Mesendoderm (in vitro differentiated cells): ENCODE measurements at regions not wholly inside any gene's neighbourhood (a gene's known extent, or its start where the extent isn't known, plus 50 kb on each side); places are given as distances from the start of the nearest gene placed in this dataset.

Source experiments
- DNase-seq: peaks from one replicate; pipeline ENCODE4 v3.0.0; 2013
- H2AK5ac ChIP-seq: 2 replicates; pipeline ENCODE4 v1.6.1; 2013; ENCODE audit warnings: low read length, inconsistent platforms
- H2BK120ac ChIP-seq: 2 replicates; pipeline ENCODE4 v1.6.1; 2013; ENCODE audit warnings: low read depth, mild to moderate bottlenecking, low read length, moderate library complexity, mixed read lengths
- H2BK15ac ChIP-seq: replicated peaks from 2 replicates; pipeline ENCODE4 v1.6.1; 2013; ENCODE audit warnings: low read depth, mild to moderate bottlenecking, moderate library complexity
- H2BK5ac ChIP-seq: 2 replicates; pipeline ENCODE4 v1.6.1; 2013; ENCODE audit warnings: low read length, inconsistent platforms
- H3K18ac ChIP-seq: 2 replicates; pipeline ENCODE4 v1.6.1; 2013; ENCODE audit warnings: mild to moderate bottlenecking, low read length, mixed read lengths
- H3K23ac ChIP-seq: one replicate; pipeline ENCODE4 v1.6.1; 2013; ENCODE audit warnings: low read length
- H3K27ac ChIP-seq: 2 replicates; pipeline ENCODE4 v1.5.1; 2013; ENCODE audit warnings: low read depth, mild to moderate bottlenecking, inconsistent platforms, low read length, moderate library complexity
- H3K27me3 ChIP-seq: 2 replicates; pipeline ENCODE4 v1.6.1; 2013; ENCODE audit warnings: low read length, control low read depth, mild to moderate bottlenecking, inconsistent platforms; ENCODE audit not compliant: insufficient read depth, poor library complexity
- H3K36me3 ChIP-seq: 2 replicates; pipeline ENCODE4 v1.6.1; 2013; ENCODE audit warnings: low read length, inconsistent platforms; ENCODE audit not compliant: control insufficient read depth, insufficient read depth
- H3K4ac ChIP-seq: one replicate; pipeline ENCODE4 v1.6.1; 2013; ENCODE audit warnings: low read depth, mild to moderate bottlenecking, low read length, moderate library complexity
- H3K4me1 ChIP-seq: 2 replicates; pipeline ENCODE4 v1.6.1; 2013; ENCODE audit warnings: low read depth, low read length, inconsistent platforms; ENCODE audit not compliant: control insufficient read depth
- H3K4me2 ChIP-seq: 2 replicates; pipeline ENCODE4 v1.6.1; 2013; ENCODE audit warnings: low read length
- H3K4me3 ChIP-seq: 2 replicates; pipeline ENCODE4 v1.5.1; 2013; ENCODE audit warnings: mild to moderate bottlenecking, low read length
- H3K56ac ChIP-seq: one replicate; pipeline ENCODE4 v1.6.1; 2013; ENCODE audit warnings: low read length
- H3K79me1 ChIP-seq: 2 replicates; pipeline ENCODE4 v1.6.1; 2013; ENCODE audit warnings: low read length, inconsistent platforms
- H3K79me2 ChIP-seq: 2 replicates; pipeline ENCODE4 v1.6.1; 2013; ENCODE audit warnings: mild to moderate bottlenecking, low read length; ENCODE audit not compliant: control insufficient read depth, insufficient read depth
- H3K9ac ChIP-seq: 2 replicates; pipeline ENCODE4 v1.6.1; 2013; ENCODE audit warnings: low read length, inconsistent platforms
- H4K5ac ChIP-seq: one replicate; pipeline ENCODE4 v1.6.1; 2013; ENCODE audit warnings: low read length
- H4K8ac ChIP-seq: one replicate; pipeline ENCODE4 v1.6.1; 2013; ENCODE audit warnings: low read depth, mild to moderate bottlenecking, control low read depth, low read length, moderate library complexity
- WGBS: extraction: QIAGEN DNeasy Blood & Tissue Kit; methylation state at CpG from one replicate; pipeline ENCODE4 v1.1.7; 2013; ENCODE audit warnings: low lambda C conversion rate, missing lambda C conversion rate; ENCODE audit not compliant: insufficient coverage; ENCODE audit errors: extremely low coverage; 5-methylcytosine and 5-hydroxymethylcytosine counted together

GRCh38 chr2:45072064-45072861 is 63.0 kb upstream of the SIX2 start:
- WGBS = no CpG with 5 or more reads among the region's 9 CpGs
- DNase-seq = no peak
- no peaks in the 10 kb centered on the region for H3K79me2 ChIP-seq

GRCh38 chr2:45070113-45070652 is 60.9 kb upstream of the SIX2 start:
- Histone ChIP-seq H3K27me3 (no peaks in the 10 kb centered on the region), H3K27ac (no peak overlapping the region), H3K79me2 (no peaks in the 10 kb centered on the region), H4K5ac (no peak overlapping the region), H3K4me3 (no peak overlapping the region), H2BK120ac (no peak overlapping the region), H3K56ac (no peak overlapping the region), H3K79me1 (no peaks in the 10 kb centered on the region), H2BK5ac (no peak overlapping the region), H2BK15ac (no peak overlapping the region), H3K4ac (no peak overlapping the region), H3K4me2 (no peak overlapping the region), H3K18ac (no peak overlapping the region), H4K8ac (no peak overlapping the region), H2AK5ac (no peak overlapping the region), H3K9ac (no peak overlapping the region), H3K36me3 (no peaks in the 10 kb centered on the region), H3K23ac (no peak overlapping the region), H3K4me1 (no peaks in the 10 kb centered on the region)
- no CpG with 5 or more reads among the region's 9 CpGs for WGBS
- DNase-seq = no peak

More at GRCh38 chr2:45072064-45072861, 63.0 kb upstream of the SIX2 start:
- no peak overlapping the region for H3K23ac ChIP-seq
- H3K36me3 ChIP-seq = no peaks in the 10 kb centered on the region
- no peak overlapping the region for H3K27ac ChIP-seq
- no peak overlapping the region for H3K4me3 ChIP-seq
- no peaks in the 10 kb centered on the region for H3K27me3 ChIP-seq
- no peak overlapping the region for H3K18ac ChIP-seq
- no peak overlapping the region for H3K56ac ChIP-seq
- no peak overlapping the region for H3K9ac ChIP-seq
- no peaks in the 10 kb centered on the region for H3K79me1 ChIP-seq
- H4K8ac ChIP-seq = no peak overlapping the region
- H4K5ac ChIP-seq = no peak overlapping the region
- H2BK15ac ChIP-seq = no peak overlapping the region
- H2AK5ac ChIP-seq = no peak overlapping the region
- no peak overlapping the region for H3K4ac ChIP-seq
- H2BK120ac ChIP-seq = no peak overlapping the region
- no peak overlapping the region for H2BK5ac ChIP-seq
- no peaks in the 10 kb centered on the region for H3K4me1 ChIP-seq
- no peak overlapping the region for H3K4me2 ChIP-seq

GRCh38 chr2:45069684-45070083 is 60.4 kb upstream of the SIX2 start:
- H3K36me3 ChIP-seq = no peaks in the 10 kb centered on the region
- no peak for DNase-seq
- no peak overlapping the region for H3K18ac ChIP-seq
- no peak overlapping the region for H4K5ac ChIP-seq
- H3K27ac ChIP-seq = no peak overlapping the region
- WGBS = no CpG with 5 or more reads among the region's 5 CpGs
- no peak overlapping the region for H3K56ac ChIP-seq
- no peak overlapping the region for H3K23ac ChIP-seq
- no peak overlapping the region for H3K4ac ChIP-seq
- no peak overlapping the region for H3K4me3 ChIP-seq
- no peak overlapping the region for H4K8ac ChIP-seq
- no peak overlapping the region for H3K4me2 ChIP-seq
- no peaks in the 10 kb centered on the region for H3K4me1 ChIP-seq
- no peaks in the 10 kb centered on the region for H3K79me1 ChIP-seq
- H2BK15ac ChIP-seq = no peak overlapping the region
- no peak overlapping the region for H2BK5ac ChIP-seq
- H2AK5ac ChIP-seq = no peak overlapping the region
- H3K79me2 ChIP-seq = no peaks in the 10 kb centered on the region
- H2BK120ac ChIP-seq = no peak overlapping the region
- no peak overlapping the region for H3K9ac ChIP-seq
- H3K27me3 ChIP-seq = no peaks in the 10 kb centered on the region

- Histone ChIP-seq H3K27me3 (no peaks in the 10 kb centered on the region), H2BK15ac (no peak overlapping the region), H2BK5ac (no peak overlapping the region), H3K79me1 (no peaks in the 10 kb centered on the region), H3K9ac (no peak overlapping the region), H3K79me2 (no peaks in the 10 kb centered on the region), H4K5ac (no peak overlapping the region), H3K4ac (no peak overlapping the region), H3K18ac (no peak overlapping the region), H3K23ac (no peak overlapping the region), H3K4me2 (no peak overlapping the region), H3K4me3 (no peak overlapping the region), H2BK120ac (no peak overlapping the region), H2AK5ac (no peak overlapping the region), H4K8ac (no peak overlapping the region), H3K27ac (no peak overlapping the region), H3K4me1 (no peaks in the 10 kb centered on the region), H3K36me3 (no peaks in the 10 kb centered on the region), H3K56ac (peak overlapping the region; percentile 17)
- DNase-seq = no peak
- no CpG with 5 or more reads among the region's 9 CpGs for WGBS
Measured at GRCh38 chr2:45068571-45069140, 59.4 kb upstream of the SIX2 start.

- Histone ChIP-seq H3K4me1 (no peaks in the 10 kb centered on the region), H2BK15ac (no peak overlapping the region), H3K18ac (no peak overlapping the region), H3K27me3 (no peaks in the 10 kb centered on the region), H3K27ac (no peak overlapping the region), H3K36me3 (no peaks in the 10 kb centered on the region), H3K56ac (no peak overlapping the region), H3K4me3 (no peak overlapping the region), H2BK120ac (no peak overlapping the region), H2AK5ac (no peak overlapping the region), H3K4ac (no peak overlapping the region), H3K79me1 (no peaks in the 10 kb centered on the region), H3K23ac (no peak overlapping the region), H4K8ac (no peak overlapping the region), H2BK5ac (no peak overlapping the region), H4K5ac (no peak overlapping the region), H3K79me2 (no peaks in the 10 kb centered on the region), H3K4me2 (no peak overlapping the region), H3K9ac (no peak overlapping the region)
- DNase-seq = peak; percentile 79
- no CpG with 5 or more reads among the region's 6 CpGs for WGBS
Measured at GRCh38 chr2:45067859-45068570, 58.8 kb upstream of the SIX2 start.
